ENCODE measurements at regions not wholly inside any gene's neighbourhood (a gene's known extent, or its start where the extent isn't known, plus 50 kb on each side); places are given as distances from the start of the nearest gene placed in this dataset.

GRCh38 chr4:112966701-112967488 is 82.6 kb upstream of the ANK2 start:
- dilution Hi-C loops (cut with HindIII; ENCODE audit: low sequenced_read_pairs, unreplicated experiment), result no loop called here

More at GRCh38 chr4:112966701-112967488, 82.6 kb upstream of the ANK2 start:
- BruUV-seq (replicated peaks), result no TSS peak
- Histone ChIP-seq H3K14ac (replicated peaks; ENCODE audit: low read depth, low read length) (no peak overlapping the region), H3K23ac (ENCODE audit: low read depth, low read length) (no peak overlapping the region), H2AK5ac (ENCODE audit: low read depth, low read length) (no peak overlapping the region), H3K4me1 (ENCODE audit: control insufficient read depth, insufficient read depth, low read length) (no peaks in the 10 kb centered on the region), H2BK20ac (ENCODE audit: low read depth, low read length) (no peak overlapping the region), H2BK120ac (ENCODE audit: low read depth, low read length) (no peak overlapping the region), H3K9ac (ENCODE audit: low read depth, low read length) (no peak overlapping the region), H2AFZ (replicated peaks; ENCODE audit: low read length, poor library complexity) (no peak overlapping the region), H2BK15ac (ENCODE audit: low read depth, low read length) (no peak overlapping the region), H3K27me3 (ENCODE audit: control insufficient read depth, insufficient read depth, low read length) (no peaks in the 10 kb centered on the region), H3K4ac (ENCODE audit: low read depth, low read length) (no peak overlapping the region), H2AK9ac (replicated peaks; ENCODE audit: low read depth, low read length, poor library complexity) (no peak overlapping the region), H3K79me1 (ENCODE audit: low read depth in 1 of 2, low read length in 2 of 2) (no peaks in the 10 kb centered on the region), H4K5ac (ENCODE audit: low read depth, low read length) (no peak overlapping the region), H3K4me2 (ENCODE audit: low read depth, low read length) (no peak overlapping the region), H3K36me3 (ENCODE audit: control insufficient read depth, insufficient read depth, low read length) (no peaks in the 10 kb centered on the region), H4K91ac (ENCODE audit: insufficient read depth, low read depth, low read length) (no peak overlapping the region), H3K56ac (ENCODE audit: extremely low read depth, insufficient read depth, low read length) (no peak overlapping the region), H3K18ac (ENCODE audit: low read depth, low read length) (no peak overlapping the region), H2BK5ac (ENCODE audit: low read depth, low read length, poor library complexity, severe bottlenecking) (no peak overlapping the region), H3K9me1 (ENCODE audit: insufficient read depth, low read length) (no peaks in the 10 kb centered on the region), H3K27ac (ENCODE audit: insufficient read depth, low read length) (no peak overlapping the region), H3K9me3 (ENCODE audit: control insufficient read depth, insufficient read depth, low read length) (no peaks in the 10 kb centered on the region), H4K8ac (ENCODE audit: low read depth in 2 of 2, low read length in 2 of 2) (no peak overlapping the region), H3K4me3 (ENCODE audit: insufficient read depth, low read depth, low read length) (no peak overlapping the region), H4K20me1 (ENCODE audit: insufficient read depth, low read length) (no peaks in the 10 kb centered on the region)
- ChIA-PET CTCF (no interaction called here), POLR2A (ENCODE audit: unreplicated experiment) (no interaction called here)
- in situ Hi-C loops (cut with MboI; ENCODE audit: low sequenced_read_pairs), result no loop called here
- ATAC-seq (ENCODE audit: low read depth), result no peak
- intact Hi-C loops (cut with micrococcal nuclease), result no loop called here
- no CpG with 5 or more reads among the region's 5 CpGs for WGBS, 2 experiments (ENCODE audit: extremely low coverage in 2 of 2, insufficient read length in 1 of 2)
- no peak for DNase-seq
- no peak for TF ChIP-seq FOS (IDR thresholded peaks at IDR 0.05; ENCODE audit: low read depth, low read length)
- TF ChIP-seq MXI1 (IDR thresholded peaks at IDR 0.05; ENCODE audit: borderline replicate concordance, low read depth, low read length), result no peak

Measured in IMR-90 (cell line).